Thymus (tissue), 11 donors: ENCODE measurements at regions not wholly inside any gene's neighbourhood (a gene's known extent, or its start where the extent isn't known, plus 50 kb on each side); places are given as distances from the start of the nearest gene placed in this dataset.
"Not testable (repeated sequence)": the region's sequence is repeated elsewhere in the genome, so short reads cannot be mapped to it uniquely, and the experiment has no call there.

Experiments used
- DNase-seq, 9 donors: peaks; one replicate each; pipeline ENCODE4 v3.0.0-alpha.2; 2013; ENCODE audit warnings: low spot score in 9 of 9, low read depth in 6 of 9, missing footprints in 1 of 9
- H3K27ac ChIP-seq, 2 donors: one replicate each; pipeline ENCODE4 v1.5.1; 2013; ENCODE audit warnings: control low read depth in 1 of 2, low read depth in 1 of 2, low read length in 1 of 2, mild to moderate bottlenecking in 1 of 2, moderate library complexity in 1 of 2
- H3K27me3 ChIP-seq, 2 donors: one replicate each; pipeline ENCODE4 v1.5.1; 2013; ENCODE audit warnings: low read length in 1 of 2; ENCODE audit not compliant: control insufficient read depth in 2 of 2, insufficient read depth in 1 of 2
- H3K36me3 ChIP-seq, 2 donors: one replicate each; pipeline ENCODE4 v1.5.1; 2013; ENCODE audit warnings: low read length in 1 of 2, mild to moderate bottlenecking in 1 of 2, moderate library complexity in 1 of 2; ENCODE audit not compliant: control insufficient read depth in 2 of 2, insufficient read depth in 2 of 2
- H3K4me1 ChIP-seq, 2 donors: one replicate each; pipeline ENCODE4 v1.5.1; 2013; ENCODE audit warnings: low read length in 2 of 2; ENCODE audit not compliant: control insufficient read depth in 2 of 2, insufficient read depth in 2 of 2
- H3K4me3 ChIP-seq, 2 donors: one replicate each; pipeline ENCODE4 v1.5.1; 2013; ENCODE audit warnings: low read length in 2 of 2, control low read depth in 1 of 2, mild to moderate bottlenecking in 1 of 2
- H3K9me3 ChIP-seq, 2 donors: one replicate each; pipeline ENCODE4 v1.5.1; 2013; ENCODE audit warnings: low read length in 1 of 2, mild to moderate bottlenecking in 1 of 2; ENCODE audit not compliant: control insufficient read depth in 2 of 2, insufficient read depth in 1 of 2
- WGBS: extraction: QIAGEN DNeasy Blood & Tissue Kit; methylation state at CpG from one replicate; pipeline ENCODE4 v1.1.7; 2013; 5-methylcytosine and 5-hydroxymethylcytosine counted together
- donor health status: healthy.

- not testable (repeated sequence) for H3K36me3 ChIP-seq, H3K27me3 ChIP-seq, H3K27ac ChIP-seq, H3K4me3 ChIP-seq, DNase-seq, H3K4me1 ChIP-seq, H3K9me3 ChIP-seq
- 79% methylated on average over 1 of the region's 1 CpG for WGBS
Measured at GRCh38 chr7:9919-10318, 182.5 kb upstream of the FAM20C start.

DNA sequence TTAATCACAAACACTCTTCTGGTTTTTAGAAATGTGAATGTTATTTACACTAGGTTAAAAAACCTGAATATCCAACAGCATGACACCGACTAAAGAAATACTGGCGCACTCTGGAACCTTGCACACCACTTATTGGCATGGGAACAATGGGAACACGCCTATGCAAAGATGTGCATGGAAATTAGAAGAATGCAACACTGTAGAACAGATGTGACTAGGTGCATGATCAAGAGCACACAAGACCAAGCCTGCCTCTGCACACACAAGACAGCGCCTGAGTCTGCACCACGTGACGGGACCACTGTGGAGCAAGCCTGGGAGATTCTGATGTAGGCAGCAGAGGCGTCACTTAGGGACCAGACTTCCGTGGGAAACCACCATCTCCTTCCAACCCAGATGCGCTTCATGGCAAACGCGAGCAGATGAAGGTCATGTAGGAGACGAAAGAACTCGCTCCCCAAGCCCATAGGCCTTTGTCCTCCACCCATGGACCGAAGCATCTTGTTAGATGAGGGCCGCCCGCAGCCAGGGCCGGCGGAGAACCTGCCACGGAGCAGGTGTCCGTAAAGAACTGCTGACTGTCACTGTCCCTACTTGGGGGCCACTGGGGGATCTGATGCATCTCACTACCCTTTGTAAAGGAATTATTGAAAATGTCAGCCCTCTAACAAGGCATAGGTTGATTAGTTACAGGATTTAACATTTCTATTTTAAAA lies 159.6 kb upstream of the FAM20C start:
- H3K27ac ChIP-seq, DNase-seq, H3K27me3 ChIP-seq, H3K9me3 ChIP-seq, H3K36me3 ChIP-seq, H3K4me1 ChIP-seq, H3K4me3 ChIP-seq: not testable (repeated sequence)
- WGBS = 90% methylated on average over 8 of the region's 20 CpGs

- WGBS = 78% methylated on average over 9 of the region's 9 CpGs
- not testable (repeated sequence) for H3K4me1 ChIP-seq, H3K36me3 ChIP-seq, H3K27ac ChIP-seq, H3K9me3 ChIP-seq, H3K4me3 ChIP-seq, H3K27me3 ChIP-seq, DNase-seq
Measured at GRCh38 chr7:35121-35541, 157.2 kb upstream of the FAM20C start.

DNA sequence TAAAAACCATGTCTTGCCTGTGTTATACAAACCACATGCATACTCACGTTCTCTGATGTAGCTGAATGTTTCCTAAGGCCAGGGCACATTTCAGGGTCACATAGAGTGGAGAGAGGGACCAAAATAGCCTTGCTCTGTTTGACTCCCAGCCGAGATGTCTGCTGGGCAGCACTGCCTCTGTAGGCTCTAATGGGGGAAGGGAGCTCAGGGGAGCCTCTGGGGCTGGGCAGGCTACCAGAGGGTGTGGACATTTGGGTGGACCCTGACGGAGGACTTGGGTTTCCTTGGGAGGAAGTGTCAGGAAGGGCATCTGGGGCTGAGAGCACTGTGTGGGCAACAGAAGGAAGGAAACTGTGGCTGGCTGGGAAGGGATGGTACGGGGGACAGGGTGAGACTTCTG lies 155.8 kb upstream of the FAM20C start:
- WGBS = no CpG with 5 or more reads among the region's 4 CpGs
- not testable (repeated sequence) for H3K36me3 ChIP-seq, H3K4me3 ChIP-seq, H3K27me3 ChIP-seq, H3K9me3 ChIP-seq, H3K27ac ChIP-seq, DNase-seq, H3K4me1 ChIP-seq

DNA sequence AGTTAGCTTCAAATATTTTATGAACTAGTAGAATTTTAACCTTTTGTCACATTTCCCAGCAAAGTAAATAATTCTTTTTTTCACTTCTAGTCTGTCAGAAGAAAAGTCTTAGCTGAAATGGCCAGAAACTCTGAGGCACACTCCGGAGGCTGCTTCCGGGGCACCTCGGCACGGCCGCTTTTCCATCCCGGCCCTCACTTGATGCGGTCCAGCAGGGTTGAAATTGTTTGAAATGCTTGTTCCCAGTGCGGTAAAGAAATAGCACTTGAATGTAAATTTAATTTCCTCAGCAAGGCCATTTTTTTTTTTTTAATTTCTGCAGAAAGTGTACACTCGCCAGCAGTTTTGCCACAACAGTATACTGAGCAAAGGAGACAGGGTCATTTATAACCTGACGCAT lies 154.7 kb upstream of the FAM20C start:
- 98% methylated on average over 10 of the region's 10 CpGs for WGBS
- not testable (repeated sequence) for DNase-seq, H3K9me3 ChIP-seq, H3K4me3 ChIP-seq, H3K27me3 ChIP-seq, H3K36me3 ChIP-seq, H3K27ac ChIP-seq, H3K4me1 ChIP-seq

DNA sequence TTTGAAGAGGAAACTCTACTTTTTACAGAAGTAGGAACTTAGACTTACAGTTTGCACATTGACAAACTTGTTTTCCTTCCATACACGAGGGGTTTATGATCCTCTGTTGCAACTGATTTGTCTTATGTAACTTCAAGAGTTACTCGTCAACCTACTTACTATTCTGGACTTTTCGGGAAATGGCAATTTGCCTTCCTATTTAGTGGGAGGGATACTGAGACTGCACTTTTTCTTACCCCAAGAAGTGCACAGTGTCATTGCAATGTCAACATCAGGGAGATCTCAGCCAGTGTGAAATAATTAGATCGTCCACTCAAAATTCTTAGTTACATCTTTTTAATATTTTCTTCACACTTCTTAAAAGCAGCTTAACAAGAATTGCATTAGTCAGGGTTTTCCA lies 153.9 kb upstream of the FAM20C start:
- H3K4me3 ChIP-seq, H3K4me1 ChIP-seq, H3K27ac ChIP-seq, H3K27me3 ChIP-seq, H3K9me3 ChIP-seq, DNase-seq, H3K36me3 ChIP-seq: not testable (repeated sequence)
- WGBS = 47% methylated on average over 4 of the region's 4 CpGs

DNA sequence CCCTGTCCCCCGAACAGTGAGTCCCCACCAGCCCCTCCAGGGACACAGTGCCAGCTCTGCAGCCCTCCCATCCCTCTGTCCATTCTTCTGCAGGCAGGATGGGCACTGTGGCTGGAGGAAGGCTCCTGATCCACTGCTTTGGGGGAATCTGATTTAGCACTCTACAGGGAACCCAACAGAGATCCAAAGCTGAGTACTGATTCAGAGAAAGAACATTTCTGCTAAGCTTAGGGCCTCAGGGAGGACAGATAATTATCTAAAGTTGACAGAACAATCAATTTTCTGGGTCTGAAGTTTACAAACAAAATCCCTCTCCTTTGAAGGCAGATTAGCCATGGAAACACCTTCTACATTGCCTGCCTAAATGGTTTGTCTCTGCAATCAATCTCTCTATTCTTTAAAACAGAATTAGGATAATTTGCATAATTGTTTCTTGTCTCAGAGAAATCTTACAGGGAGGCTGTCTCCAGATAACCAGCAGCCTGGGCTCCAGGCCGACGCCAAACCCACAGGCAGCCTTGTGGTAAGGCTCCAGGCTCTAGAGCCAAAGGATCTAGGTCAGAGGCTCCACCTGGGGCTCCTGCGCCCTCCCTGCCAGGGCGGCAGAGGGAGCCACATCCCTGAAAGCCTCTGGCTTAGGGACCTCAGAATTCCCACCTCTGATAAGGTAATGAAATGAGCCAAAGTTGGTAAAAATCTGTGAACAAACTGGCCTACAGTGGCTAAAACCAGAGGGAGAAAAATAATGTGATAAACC lies 152.2 kb upstream of the FAM20C start:
- H3K27me3 ChIP-seq, DNase-seq, H3K36me3 ChIP-seq, H3K27ac ChIP-seq, H3K4me3 ChIP-seq, H3K9me3 ChIP-seq, H3K4me1 ChIP-seq: not testable (repeated sequence)
- WGBS = 76% methylated on average over 4 of the region's 5 CpGs

DNA sequence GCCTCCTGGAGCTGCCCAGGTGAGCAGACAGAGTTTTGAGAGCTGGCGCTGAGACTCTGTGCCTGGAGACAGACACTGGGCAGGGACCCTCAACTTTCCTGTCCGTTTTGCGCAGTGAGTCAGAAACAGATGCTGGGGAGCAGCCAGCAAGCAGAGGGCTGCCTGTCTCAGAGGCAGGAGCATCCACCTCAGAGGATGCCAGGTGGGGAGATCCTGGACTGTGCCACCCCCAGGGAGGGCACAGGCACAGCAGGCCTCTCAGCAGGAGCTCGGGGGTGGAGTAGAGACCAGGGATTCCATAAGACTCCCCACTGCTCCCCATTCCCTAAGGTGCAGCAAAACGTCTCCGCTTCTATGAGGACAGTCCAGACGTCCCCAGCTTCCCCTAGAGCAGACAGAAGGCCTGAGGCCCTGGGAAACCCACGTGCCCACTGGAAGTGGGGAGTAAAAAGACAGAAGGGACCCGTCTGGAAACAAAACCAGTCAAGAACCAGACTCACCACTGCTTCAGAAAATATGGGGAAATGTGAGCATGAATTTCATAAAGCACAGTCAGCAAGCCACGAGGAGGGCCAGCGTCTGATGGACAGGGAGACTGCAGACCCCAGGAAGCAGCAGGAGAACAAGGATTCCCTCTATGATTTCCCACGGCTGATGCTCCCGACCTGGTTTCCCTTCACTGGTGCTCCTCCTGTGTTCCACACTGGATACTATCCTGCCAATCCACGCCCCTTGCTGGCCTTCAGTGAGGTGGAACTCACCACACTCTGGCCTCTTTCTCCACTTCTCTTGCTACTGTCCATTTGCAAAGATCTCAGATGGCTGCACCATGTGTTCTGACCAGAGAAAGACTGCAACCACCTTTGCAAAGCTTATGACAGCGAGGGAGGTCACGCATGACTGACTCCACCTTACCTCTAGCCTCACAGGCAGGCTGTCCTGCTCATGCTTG lies 151.3 kb upstream of the FAM20C start:
- Histone ChIP-seq H3K36me3 (no peaks in the 10 kb centered on the region), H3K27ac (no peak overlapping the region), H3K9me3 (no peaks in the 10 kb centered on the region), H3K4me1 (no peaks in the 10 kb centered on the region), H3K4me3 (no peak overlapping the region), H3K27me3 (no peaks in the 10 kb centered on the region)
- DNase-seq = no peak
- WGBS = 91% methylated on average over 16 of the region's 16 CpGs
